ENCODE measurements at regions not wholly inside any gene's neighbourhood (a gene's known extent, or its start where the extent isn't known, plus 50 kb on each side); places are given as distances from the start of the nearest gene placed in this dataset.

GRCh38 chr7:84822941-84823510 is 363.8 kb downstream of the SEMA3D start:
- DNase-seq = no peak
- Mint-ChIP-seq H3K9me3 (no peaks in the 10 kb centered on the region), H3K27ac (no peak overlapping the region), H3K4me3 (no peak overlapping the region), H3K4me1 (no peaks in the 10 kb centered on the region), H3K27me3 (no peaks in the 10 kb centered on the region), H3K36me3 (ENCODE audit: low read depth) (no peaks in the 10 kb centered on the region)
- CTCF ChIA-PET = no interaction called here
- POLR2A ChIA-PET = no interaction called here

GRCh38 chr7:84821671-84822534 is 365.0 kb downstream of the SEMA3D start:
- no peak overlapping the region for H3K27ac Mint-ChIP-seq
- no peak for DNase-seq

GRCh38 chr7:84820481-84820880 is 366.4 kb downstream of the SEMA3D start:
- no peak overlapping the region for H3K4me3 Mint-ChIP-seq
- DNase-seq = no peak
- H3K27me3 Mint-ChIP-seq = no peaks in the 10 kb centered on the region
- H3K4me1 Mint-ChIP-seq = no peaks in the 10 kb centered on the region
- H3K27ac Mint-ChIP-seq = no peak overlapping the region
- no peaks in the 10 kb centered on the region for H3K9me3 Mint-ChIP-seq
- ChIA-PET POLR2A (no interaction called here), CTCF (no interaction called here)
- H3K36me3 Mint-ChIP-seq (ENCODE audit: low read depth) = no peaks in the 10 kb centered on the region

More at GRCh38 chr7:84821671-84822534, 365.0 kb downstream of the SEMA3D start:
- no peaks in the 10 kb centered on the region for H3K9me3 Mint-ChIP-seq
- H3K27me3 Mint-ChIP-seq = no peaks in the 10 kb centered on the region
- ChIA-PET CTCF (no interaction called here), POLR2A (no interaction called here)
- no peak overlapping the region for H3K4me3 Mint-ChIP-seq
- H3K36me3 Mint-ChIP-seq (ENCODE audit: low read depth) = no peaks in the 10 kb centered on the region
- H3K4me1 Mint-ChIP-seq = no peaks in the 10 kb centered on the region

- H3K4me1 Mint-ChIP-seq = no peaks in the 10 kb centered on the region
- no peak overlapping the region for H3K27ac Mint-ChIP-seq
- CTCF ChIA-PET = no interaction called here
- H3K27me3 Mint-ChIP-seq = no peaks in the 10 kb centered on the region
- POLR2A ChIA-PET = no interaction called here
- no peaks in the 10 kb centered on the region for H3K9me3 Mint-ChIP-seq
- H3K4me3 Mint-ChIP-seq = no peak overlapping the region
- H3K36me3 Mint-ChIP-seq (ENCODE audit: low read depth) = no peaks in the 10 kb centered on the region
- no peak for DNase-seq
Measured at GRCh38 chr7:84817016-84817415, 369.8 kb downstream of the SEMA3D start.

- POLR2A ChIA-PET = no interaction called here
Measured at GRCh38 chr7:84813376-84813775, 373.5 kb downstream of the SEMA3D start.

GRCh38 chr7:84812021-84812420 is 374.8 kb downstream of the SEMA3D start:
- ChIA-PET POLR2A (no interaction called here), CTCF (no interaction called here)
- no peaks in the 10 kb centered on the region for H3K36me3 Mint-ChIP-seq (ENCODE audit: low read depth)
- H3K27ac Mint-ChIP-seq = no peak overlapping the region
- H3K4me1 Mint-ChIP-seq = no peaks in the 10 kb centered on the region
- no peak for DNase-seq
- H3K27me3 Mint-ChIP-seq = no peaks in the 10 kb centered on the region
- no peak overlapping the region for H3K4me3 Mint-ChIP-seq
- no peaks in the 10 kb centered on the region for H3K9me3 Mint-ChIP-seq

More at GRCh38 chr7:84813376-84813775, 373.5 kb downstream of the SEMA3D start:
- Mint-ChIP-seq H3K36me3 (ENCODE audit: low read depth) (no peaks in the 10 kb centered on the region), H3K9me3 (no peaks in the 10 kb centered on the region), H3K4me1 (no peaks in the 10 kb centered on the region), H3K27me3 (no peaks in the 10 kb centered on the region), H3K27ac (no peak overlapping the region), H3K4me3 (no peak overlapping the region)
- no peak for DNase-seq
- CTCF ChIA-PET = no interaction called here

- ChIA-PET CTCF (no interaction called here), POLR2A (no interaction called here)
- no peak for DNase-seq
- no peaks in the 10 kb centered on the region for H3K9me3 Mint-ChIP-seq
- no peaks in the 10 kb centered on the region for H3K27me3 Mint-ChIP-seq
- H3K36me3 Mint-ChIP-seq (ENCODE audit: low read depth) = no peaks in the 10 kb centered on the region
- no peak overlapping the region for H3K4me3 Mint-ChIP-seq
- H3K27ac Mint-ChIP-seq = no peak overlapping the region
- H3K4me1 Mint-ChIP-seq = no peaks in the 10 kb centered on the region
Measured at GRCh38 chr7:84811362-84811761, 375.5 kb downstream of the SEMA3D start.

GRCh38 chr7:84809877-84810276 is 377.0 kb downstream of the SEMA3D start:
- CTCF ChIA-PET = no interaction called here
- H3K4me3 Mint-ChIP-seq = no peak overlapping the region
- H3K27ac Mint-ChIP-seq = no peak overlapping the region
- no peaks in the 10 kb centered on the region for H3K9me3 Mint-ChIP-seq
- no peaks in the 10 kb centered on the region for H3K27me3 Mint-ChIP-seq
- H3K36me3 Mint-ChIP-seq (ENCODE audit: low read depth) = no peaks in the 10 kb centered on the region
- H3K4me1 Mint-ChIP-seq = no peaks in the 10 kb centered on the region
- POLR2A ChIA-PET = no interaction called here
- no peak for DNase-seq

- Mint-ChIP-seq H3K9me3 (no peaks in the 10 kb centered on the region), H3K4me3 (no peak overlapping the region), H3K36me3 (ENCODE audit: low read depth) (no peaks in the 10 kb centered on the region), H3K4me1 (no peaks in the 10 kb centered on the region), H3K27me3 (no peaks in the 10 kb centered on the region), H3K27ac (no peak overlapping the region)
- ChIA-PET CTCF (no interaction called here), POLR2A (no interaction called here)
- DNase-seq = no peak
Measured at GRCh38 chr7:84803979-84804378, 382.9 kb downstream of the SEMA3D start.

- CTCF ChIA-PET = no interaction called here
Measured at GRCh38 chr7:84801396-84801795, 385.5 kb downstream of the SEMA3D start.

GRCh38 chr7:84800846-84801245 is 386.0 kb downstream of the SEMA3D start:
- Mint-ChIP-seq H3K4me1 (no peaks in the 10 kb centered on the region), H3K9me3 (peaks cover 2% of the 10 kb centered on the region), H3K36me3 (ENCODE audit: low read depth) (no peaks in the 10 kb centered on the region), H3K4me3 (no peak overlapping the region), H3K27me3 (no peaks in the 10 kb centered on the region), H3K27ac (no peak overlapping the region)
- CTCF ChIA-PET = no interaction called here
- POLR2A ChIA-PET = no interaction called here
- no peak for DNase-seq

More at GRCh38 chr7:84801396-84801795, 385.5 kb downstream of the SEMA3D start:
- no peaks in the 10 kb centered on the region for H3K4me1 Mint-ChIP-seq
- no peak overlapping the region for H3K4me3 Mint-ChIP-seq
- no peak for DNase-seq
- no peak overlapping the region for H3K27ac Mint-ChIP-seq
- H3K9me3 Mint-ChIP-seq = peaks cover 2% of the 10 kb centered on the region
- POLR2A ChIA-PET = no interaction called here
- no peaks in the 10 kb centered on the region for H3K27me3 Mint-ChIP-seq
- no peaks in the 10 kb centered on the region for H3K36me3 Mint-ChIP-seq (ENCODE audit: low read depth)

- no peak for DNase-seq
- Mint-ChIP-seq H3K4me1 (no peaks in the 10 kb centered on the region), H3K9me3 (peaks cover 2% of the 10 kb centered on the region), H3K27me3 (no peaks in the 10 kb centered on the region), H3K36me3 (ENCODE audit: low read depth) (no peaks in the 10 kb centered on the region), H3K27ac (no peak overlapping the region), H3K4me3 (no peak overlapping the region)
- ChIA-PET POLR2A (no interaction called here), CTCF (no interaction called here)
Measured at GRCh38 chr7:84799106-84799505, 387.8 kb downstream of the SEMA3D start.

- H3K27ac Mint-ChIP-seq = no peak overlapping the region
- ChIA-PET CTCF (no interaction called here), POLR2A (no interaction called here)
- H3K9me3 Mint-ChIP-seq = peaks cover 2% of the 10 kb centered on the region
- H3K4me1 Mint-ChIP-seq = no peaks in the 10 kb centered on the region
- H3K4me3 Mint-ChIP-seq = no peak overlapping the region
- no peak for DNase-seq
- H3K27me3 Mint-ChIP-seq = no peaks in the 10 kb centered on the region
- no peaks in the 10 kb centered on the region for H3K36me3 Mint-ChIP-seq (ENCODE audit: low read depth)
Measured at GRCh38 chr7:84792231-84792893, 394.5 kb downstream of the SEMA3D start.

Measured in activated CD4-positive, alpha-beta T cell treated with anti-CD3 and anti-CD28 coated beads, Interleukin-2, amount 10 ng/mL, durations not matched to agents 7 days and 5 days (primary cell).